ENCODE measurements at regions not wholly inside any gene's neighbourhood (a gene's known extent, or its start where the extent isn't known, plus 50 kb on each side); places are given as distances from the start of the nearest gene placed in this dataset.

GRCh38 chr12:67598598-67598997, 49.9 kb upstream of the DYRK2 start:
- Histone ChIP-seq H3K9me3 (no peaks in the 10 kb centered on the region), H3K4me1 (peaks cover 0 to 2% (median 0%) of the 10 kb centered on the region in 4 donors), H3K36me3 (no peaks in the 10 kb centered on the region), H3K27ac (no peak overlapping the region), H3K27me3 (no peaks in the 10 kb centered on the region), H3K4me3 (no peak overlapping the region)
- in situ Hi-C loops (cut with MboI; ENCODE audit: low pct_ligation_motif_present in 1 of 4, low pct_unique_long_range_greater_than_20kb in 1 of 4, low sequenced_read_pairs in 3 of 4) (no loop called here), intact Hi-C loops (cut with DNase I; ENCODE audit: low total_unique reads) (no loop called here)
- TF ChIP-seq POLR2A (IDR thresholded peaks at IDR 0.05) (no peak), POLR2AphosphoS5 (IDR thresholded peaks at IDR 0.05) (no peak), EP300 (IDR thresholded peaks at IDR 0.05; ENCODE audit: low read depth) (no peak), CTCF (IDR thresholded peaks at IDR 0.05) (no peak)
- 91 to 100% methylated on average over 1 to 3 of the region's 3 CpGs for WGBS, 2 donors (ENCODE audit: low coverage in 1 of 2)
- DNase-seq, result no peak

All from transverse colon (tissue), 4 donors.